Endothelial cell (in vitro differentiated cells): ENCODE measurements at regions not wholly inside any gene's neighbourhood (a gene's known extent, or its start where the extent isn't known, plus 50 kb on each side); places are given as distances from the start of the nearest gene placed in this dataset.

ENCODE experiments used
- DNase-seq: peaks from one replicate; pipeline ENCODE4 v3.0.0; 2021; ENCODE audit warnings: low spot score
- H3K27ac Mint-ChIP-seq: one replicate; pipeline ENCODE4 v1.8.0; 2021; ENCODE audit warnings: mixed read lengths, inconsistent platforms; ENCODE audit not compliant: unreplicated experiment
- H3K27me3 Mint-ChIP-seq: one replicate; pipeline ENCODE4 v1.8.0; 2021; ENCODE audit warnings: mild to moderate bottlenecking, moderate library complexity, mixed read lengths, inconsistent platforms; ENCODE audit not compliant: unreplicated experiment
- H3K36me3 Mint-ChIP-seq: one replicate; pipeline ENCODE4 v1.8.0; 2021; ENCODE audit warnings: mild to moderate bottlenecking, low read depth, mixed read lengths, inconsistent platforms; ENCODE audit not compliant: unreplicated experiment
- H3K4me1 Mint-ChIP-seq: one replicate; pipeline ENCODE4 v1.8.0; 2021; ENCODE audit warnings: mild to moderate bottlenecking, mixed read lengths, inconsistent platforms; ENCODE audit not compliant: unreplicated experiment
- H3K4me3 Mint-ChIP-seq: one replicate; pipeline ENCODE4 v1.8.0; 2021; ENCODE audit warnings: mild to moderate bottlenecking, mixed read lengths, inconsistent platforms; ENCODE audit not compliant: unreplicated experiment
- H3K9me3 Mint-ChIP-seq: one replicate; pipeline ENCODE4 v1.8.0; 2021; ENCODE audit warnings: mixed read lengths, inconsistent platforms; ENCODE audit not compliant: unreplicated experiment
- CTCF ChIP-seq: fragments of 200-600 bp; sonication (generic); IDR thresholded peaks from one replicate; pipeline ENCODE4 v1.5.0; 2021; ENCODE audit warnings: antibody characterized with exemption; ENCODE audit not compliant: unreplicated experiment

- H3K27ac Mint-ChIP-seq, result no peak overlapping the region
- H3K4me3 Mint-ChIP-seq, result no peak overlapping the region
- no peaks in the 10 kb centered on the region for H3K9me3 Mint-ChIP-seq
- H3K27me3 Mint-ChIP-seq, result no peaks in the 10 kb centered on the region
- H3K36me3 Mint-ChIP-seq, result no peaks in the 10 kb centered on the region
- H3K4me1 Mint-ChIP-seq, result no peaks in the 10 kb centered on the region
- TF ChIP-seq CTCF, result no peak
- DNase-seq, result no peak
Measured at GRCh38 chr15:95228856-95229555, 997.6 kb downstream of the MCTP2 start.

- TF ChIP-seq CTCF, result no peak
- H3K4me3 Mint-ChIP-seq, result no peak overlapping the region
- H3K4me1 Mint-ChIP-seq, result no peaks in the 10 kb centered on the region
- peaks cover 7% of the 10 kb centered on the region for H3K9me3 Mint-ChIP-seq
- peaks cover 7% of the 10 kb centered on the region for H3K36me3 Mint-ChIP-seq
- H3K27ac Mint-ChIP-seq, result no peak overlapping the region
- H3K27me3 Mint-ChIP-seq, result no peaks in the 10 kb centered on the region
- no peak for DNase-seq
Measured at GRCh38 chr15:95235033-95235432, 1003.7 kb downstream of the MCTP2 start.

- Mint-ChIP-seq H3K4me1 (peaks cover 2% of the 10 kb centered on the region), H3K36me3 (no peaks in the 10 kb centered on the region), H3K9me3 (no peaks in the 10 kb centered on the region), H3K4me3 (no peak overlapping the region), H3K27me3 (peaks cover 1% of the 10 kb centered on the region), H3K27ac (no peak overlapping the region)
- DNase-seq, result no peak
- TF ChIP-seq CTCF, result no peak
Measured at GRCh38 chr15:95247071-95247984, 1016.0 kb downstream of the MCTP2 start.

- peaks cover 3% of the 10 kb centered on the region for H3K27me3 Mint-ChIP-seq
- H3K36me3 Mint-ChIP-seq, result no peaks in the 10 kb centered on the region
- no peak overlapping the region for H3K27ac Mint-ChIP-seq
- TF ChIP-seq CTCF, result no peak
- H3K4me3 Mint-ChIP-seq, result no peak overlapping the region
- H3K9me3 Mint-ChIP-seq, result no peaks in the 10 kb centered on the region
- DNase-seq, result no peak
- H3K4me1 Mint-ChIP-seq, result peaks cover 4% of the 10 kb centered on the region
Measured at GRCh38 chr15:95249524-95249923, 1018.2 kb downstream of the MCTP2 start.

- no peak overlapping the region for H3K4me3 Mint-ChIP-seq
- peaks cover 7% of the 10 kb centered on the region for H3K27me3 Mint-ChIP-seq
- no peak overlapping the region for H3K27ac Mint-ChIP-seq
- DNase-seq, result no peak
- H3K4me1 Mint-ChIP-seq, result peaks cover 7% of the 10 kb centered on the region
- no peaks in the 10 kb centered on the region for H3K36me3 Mint-ChIP-seq
- no peaks in the 10 kb centered on the region for H3K9me3 Mint-ChIP-seq
- no peak for TF ChIP-seq CTCF
Measured at GRCh38 chr15:95252404-95252803, 1021.0 kb downstream of the MCTP2 start.
